Upper lobe of left lung (tissue), 4 donors: ENCODE measurements at regions not wholly inside any gene's neighbourhood (a gene's known extent, or its start where the extent isn't known, plus 50 kb on each side); places are given as distances from the start of the nearest gene placed in this dataset.

Experiments
- POLR2A ChIP-seq, 4 donors: fragments of 450-650 bp; IDR thresholded peaks; one replicate each; pipeline ENCODE4 v1.5.1; 2016 to 2017; ENCODE audit warnings: antibody characterized with exemption in 4 of 4, mild to moderate bottlenecking in 2 of 4
- TF ChIP-seq, protein P1 (sequence below), 6 experiments: fragments of 450-650 bp in 4 of 6; fragments of 200-600 bp in 2 of 6; sonication (generic) in 2 of 6; IDR thresholded peaks; one replicate each; pipeline ENCODE4 v1.5.1; 2016 to 2019; ENCODE audit warnings: antibody characterized with exemption in 6 of 6

DNA sequence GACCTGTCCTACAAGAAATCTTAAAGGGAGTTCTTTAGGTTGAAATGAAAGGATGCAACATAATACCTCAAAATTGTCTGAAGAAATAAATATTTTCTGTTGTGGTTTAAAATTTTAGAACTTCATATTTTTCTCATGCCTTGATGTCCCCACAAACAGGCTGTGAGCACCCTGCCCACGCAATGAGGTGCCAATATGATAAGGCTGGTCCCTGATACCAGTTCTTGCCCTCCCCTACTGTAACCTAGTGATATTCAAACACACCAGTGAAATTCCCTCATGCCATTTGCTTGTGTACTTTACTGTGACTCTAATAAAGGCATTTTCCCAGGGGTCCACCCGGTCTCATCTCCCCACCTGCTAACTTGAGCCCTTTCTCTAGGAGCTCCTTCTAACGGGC lies 67.3 kb upstream of the SIRPG start:
- TF ChIP-seq, protein P1, sequence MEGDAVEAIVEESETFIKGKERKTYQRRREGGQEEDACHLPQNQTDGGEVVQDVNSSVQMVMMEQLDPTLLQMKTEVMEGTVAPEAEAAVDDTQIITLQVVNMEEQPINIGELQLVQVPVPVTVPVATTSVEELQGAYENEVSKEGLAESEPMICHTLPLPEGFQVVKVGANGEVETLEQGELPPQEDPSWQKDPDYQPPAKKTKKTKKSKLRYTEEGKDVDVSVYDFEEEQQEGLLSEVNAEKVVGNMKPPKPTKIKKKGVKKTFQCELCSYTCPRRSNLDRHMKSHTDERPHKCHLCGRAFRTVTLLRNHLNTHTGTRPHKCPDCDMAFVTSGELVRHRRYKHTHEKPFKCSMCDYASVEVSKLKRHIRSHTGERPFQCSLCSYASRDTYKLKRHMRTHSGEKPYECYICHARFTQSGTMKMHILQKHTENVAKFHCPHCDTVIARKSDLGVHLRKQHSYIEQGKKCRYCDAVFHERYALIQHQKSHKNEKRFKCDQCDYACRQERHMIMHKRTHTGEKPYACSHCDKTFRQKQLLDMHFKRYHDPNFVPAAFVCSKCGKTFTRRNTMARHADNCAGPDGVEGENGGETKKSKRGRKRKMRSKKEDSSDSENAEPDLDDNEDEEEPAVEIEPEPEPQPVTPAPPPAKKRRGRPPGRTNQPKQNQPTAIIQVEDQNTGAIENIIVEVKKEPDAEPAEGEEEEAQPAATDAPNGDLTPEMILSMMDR (IDR thresholded peaks at IDR 0.05) = no peak
- no peak for TF ChIP-seq POLR2A (IDR thresholded peaks at IDR 0.05)
